GM12872 (cell line): ENCODE measurements at regions not wholly inside any gene's neighbourhood (a gene's known extent, or its start where the extent isn't known, plus 50 kb on each side); places are given as distances from the start of the nearest gene placed in this dataset.
A peak's percentile ranks its signal among the peaks of the same experiment; 100 is the strongest.

ENCODE experiments used
- TF ChIP-seq, protein P1 (sequence below): IDR thresholded peaks from 3 replicates; pipeline ENCODE4 v1.5.1; 2011; ENCODE audit warnings: low read depth, mild to moderate bottlenecking, low read length, moderate library complexity; ENCODE audit not compliant: insufficient read depth

DNA sequence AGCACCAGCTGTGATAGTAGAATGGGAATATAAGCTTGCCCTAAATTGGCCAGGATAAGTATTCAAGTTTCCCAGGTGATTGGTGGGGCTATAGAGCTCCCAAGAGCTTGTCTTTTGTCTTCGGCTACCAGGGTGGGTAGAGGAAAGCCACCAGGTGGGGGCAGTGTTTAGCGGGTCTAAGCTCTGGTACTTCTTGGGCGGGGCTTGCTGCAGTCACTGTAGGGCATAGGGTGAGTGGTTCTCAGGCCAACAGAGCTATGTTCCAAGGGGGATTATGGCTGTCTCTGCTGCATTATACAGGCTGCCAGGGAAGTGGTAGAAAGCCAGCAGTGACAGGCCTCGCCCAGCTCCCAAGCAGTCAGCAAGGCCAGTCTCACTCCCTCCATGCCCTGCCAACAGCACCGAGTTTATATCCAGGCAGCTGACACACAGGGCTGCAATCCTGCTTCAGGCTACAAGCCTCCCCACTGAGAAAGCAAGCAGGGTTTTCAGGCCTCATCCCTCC is 110.7 kb downstream of the ZNF467 start:
- TF ChIP-seq, protein P1, sequence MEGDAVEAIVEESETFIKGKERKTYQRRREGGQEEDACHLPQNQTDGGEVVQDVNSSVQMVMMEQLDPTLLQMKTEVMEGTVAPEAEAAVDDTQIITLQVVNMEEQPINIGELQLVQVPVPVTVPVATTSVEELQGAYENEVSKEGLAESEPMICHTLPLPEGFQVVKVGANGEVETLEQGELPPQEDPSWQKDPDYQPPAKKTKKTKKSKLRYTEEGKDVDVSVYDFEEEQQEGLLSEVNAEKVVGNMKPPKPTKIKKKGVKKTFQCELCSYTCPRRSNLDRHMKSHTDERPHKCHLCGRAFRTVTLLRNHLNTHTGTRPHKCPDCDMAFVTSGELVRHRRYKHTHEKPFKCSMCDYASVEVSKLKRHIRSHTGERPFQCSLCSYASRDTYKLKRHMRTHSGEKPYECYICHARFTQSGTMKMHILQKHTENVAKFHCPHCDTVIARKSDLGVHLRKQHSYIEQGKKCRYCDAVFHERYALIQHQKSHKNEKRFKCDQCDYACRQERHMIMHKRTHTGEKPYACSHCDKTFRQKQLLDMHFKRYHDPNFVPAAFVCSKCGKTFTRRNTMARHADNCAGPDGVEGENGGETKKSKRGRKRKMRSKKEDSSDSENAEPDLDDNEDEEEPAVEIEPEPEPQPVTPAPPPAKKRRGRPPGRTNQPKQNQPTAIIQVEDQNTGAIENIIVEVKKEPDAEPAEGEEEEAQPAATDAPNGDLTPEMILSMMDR: peak; percentile 78

DNA sequence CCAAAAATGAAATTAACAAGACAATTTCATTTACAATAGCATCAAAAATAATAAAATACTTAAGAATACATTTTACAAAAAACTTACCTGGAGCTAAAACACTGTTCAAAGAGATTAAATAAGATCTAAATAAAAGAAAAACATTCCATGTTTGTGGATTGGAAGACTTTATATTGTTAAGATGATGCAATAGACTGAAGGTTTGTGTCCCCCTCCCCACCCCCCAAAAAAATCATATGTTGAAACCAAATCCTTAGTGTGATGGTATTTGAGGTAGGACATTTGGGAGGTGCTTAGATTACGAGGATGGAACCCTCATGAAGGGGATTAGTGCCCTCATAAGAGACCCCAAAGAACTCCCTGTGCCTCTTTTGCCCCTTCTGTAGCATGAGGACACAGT is 117.6 kb downstream of the ZNF467 start:
- TF ChIP-seq, protein P1: no peak

DNA sequence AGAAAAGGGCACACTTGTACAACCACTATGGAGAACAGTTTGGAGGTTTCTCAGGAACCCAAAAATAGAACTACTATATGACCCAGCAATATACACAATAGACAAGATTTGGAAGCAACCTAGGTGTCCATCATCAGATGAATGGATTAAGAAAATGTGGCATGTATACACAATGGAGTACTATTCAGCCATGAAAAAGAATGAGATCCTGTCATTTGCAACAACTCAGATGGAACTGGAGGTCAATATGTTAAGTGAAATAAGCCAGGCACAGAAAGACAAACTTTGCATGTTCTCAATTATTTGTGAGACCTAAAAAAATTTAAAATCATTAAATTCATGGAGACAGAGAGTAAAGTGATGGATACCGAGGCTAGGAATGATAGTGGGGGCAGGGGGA is 118.8 kb downstream of the ZNF467 start:
- TF ChIP-seq, protein P1: no peak

DNA sequence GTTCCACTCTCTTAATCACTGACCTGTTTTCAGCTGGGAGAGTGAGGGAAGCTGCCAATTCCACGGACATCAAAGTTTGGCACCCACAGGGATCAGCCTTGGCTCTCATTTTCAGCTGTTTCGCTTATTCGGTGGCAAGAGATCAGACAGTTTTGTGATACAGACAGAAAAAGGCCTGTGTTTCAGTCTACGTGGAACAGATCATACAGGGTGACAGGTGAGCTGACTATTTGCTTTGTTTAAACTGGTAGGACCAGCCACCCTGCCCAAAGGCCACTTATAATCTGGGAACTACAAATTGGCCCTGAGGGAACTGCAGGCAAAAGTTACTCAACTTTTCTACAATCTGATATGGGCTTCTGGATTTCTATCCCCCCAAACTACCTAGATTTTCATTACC is 128.6 kb downstream of the ZNF467 start:
- TF ChIP-seq, protein P1: no peak

DNA sequence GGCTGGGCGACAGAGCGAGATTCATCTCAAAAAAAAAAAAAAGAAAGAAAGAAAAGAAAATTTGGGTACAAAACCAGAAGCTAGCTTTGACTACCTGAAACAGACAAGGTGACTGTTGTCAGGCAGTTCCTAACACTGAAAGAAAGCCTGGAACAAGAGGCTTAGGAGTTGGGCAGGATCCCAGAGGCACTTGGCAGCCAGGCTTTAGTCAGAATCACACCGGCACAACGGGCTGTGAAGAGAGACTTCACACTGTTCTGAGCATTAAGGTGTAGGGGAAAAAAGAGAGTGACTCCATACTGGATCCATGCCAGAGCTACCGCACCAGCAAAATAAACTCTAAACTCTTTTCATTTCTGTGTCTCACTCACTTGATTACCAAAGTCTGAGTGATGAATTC is 130.8 kb downstream of the ZNF467 start:
- TF ChIP-seq, protein P1: no peak

DNA sequence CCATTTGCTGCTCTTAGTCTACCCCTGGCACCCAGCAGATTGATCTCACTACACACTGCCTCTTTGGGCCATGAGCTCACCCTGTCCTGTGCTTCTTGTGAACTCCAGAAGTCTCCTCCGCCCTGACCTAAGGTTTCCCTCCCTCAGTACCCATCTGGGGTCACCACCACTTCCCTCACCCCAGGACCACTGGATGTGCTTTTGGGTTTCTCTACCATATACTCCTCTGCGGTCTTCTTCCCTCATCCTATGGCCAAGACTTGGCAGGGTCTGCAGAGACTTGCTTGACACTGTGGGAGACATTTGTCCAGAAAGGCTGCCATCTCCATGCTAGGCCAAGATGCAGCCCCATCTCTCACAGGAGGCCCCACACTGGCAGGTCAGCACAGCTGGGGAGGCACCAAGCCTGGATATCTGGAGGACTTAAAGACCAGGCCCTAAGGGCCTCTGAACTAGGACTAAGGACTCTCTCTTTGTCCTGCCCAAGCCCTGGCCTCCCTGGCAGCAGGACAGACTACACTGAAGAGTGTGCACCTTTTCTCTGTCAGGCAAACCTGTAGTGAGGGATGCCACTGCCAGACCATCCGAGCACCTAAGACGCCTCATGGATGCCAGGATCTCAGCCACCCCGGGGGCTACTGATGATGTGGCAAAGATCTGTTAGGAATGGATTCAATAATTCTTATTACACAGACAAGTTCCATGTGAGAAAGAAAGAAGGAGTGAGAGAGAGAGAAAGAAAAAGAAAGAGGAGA is 134.6 kb downstream of the ZNF467 start:
- TF ChIP-seq, protein P1: no peak

DNA sequence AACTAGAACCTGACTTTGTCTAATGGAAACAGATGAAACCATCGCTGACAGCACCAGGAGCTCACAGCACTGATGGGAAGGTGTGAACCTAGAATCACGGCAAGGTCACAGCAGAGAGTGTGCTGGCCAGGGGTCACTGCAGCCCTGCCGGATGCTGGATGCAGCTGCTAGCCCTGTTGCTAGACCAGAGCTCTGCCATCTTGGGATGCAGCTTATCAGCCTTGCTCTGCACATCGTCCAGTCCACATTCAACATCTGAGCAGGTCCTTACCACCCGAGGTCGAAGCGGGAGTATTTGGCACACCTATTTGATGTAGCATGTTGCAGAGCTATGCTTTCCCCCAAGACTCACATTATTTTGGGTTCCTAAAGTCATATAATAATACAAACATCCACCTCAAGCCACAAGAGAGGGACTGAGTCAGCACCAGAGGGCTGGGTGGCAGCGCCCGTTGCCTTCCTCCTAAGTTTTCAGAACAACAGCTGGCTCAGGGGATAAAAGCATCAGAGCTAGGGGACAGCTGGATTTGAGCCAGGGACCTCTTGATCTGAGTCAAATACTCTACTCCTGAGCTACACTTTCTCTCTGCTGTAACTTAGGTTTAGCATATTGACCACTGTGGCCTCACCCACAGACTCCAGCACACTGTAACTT is 135.3 kb downstream of the ZNF467 start:
- TF ChIP-seq, protein P1: no peak
